ENCODE measurements at regions not wholly inside any gene's neighbourhood (a gene's known extent, or its start where the extent isn't known, plus 50 kb on each side); places are given as distances from the start of the nearest gene placed in this dataset.
"Not testable (repeated sequence)": the region's sequence is repeated elsewhere in the genome, so short reads cannot be mapped to it uniquely, and the experiment has no call there.

DNA sequence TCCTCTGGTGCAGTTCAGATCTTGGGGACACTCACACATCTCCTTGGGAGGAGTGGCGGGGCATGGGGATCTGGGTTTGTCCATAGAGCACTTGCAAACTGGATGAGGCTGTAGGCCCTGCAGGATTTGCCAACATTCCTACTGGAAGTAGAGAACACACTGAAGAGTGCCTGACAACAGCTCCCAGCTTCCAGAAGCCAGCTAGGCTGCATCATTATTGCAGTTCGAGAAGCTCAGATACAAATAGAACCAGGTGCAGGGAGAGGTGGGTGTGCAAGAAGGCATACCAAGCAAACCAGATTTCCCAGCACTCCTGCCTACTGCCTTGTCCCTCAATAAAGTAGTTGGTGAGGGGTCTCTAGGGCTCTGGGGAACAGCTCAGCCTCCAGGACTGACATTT, 52.5 kb downstream of the RHOB start:
- no peak for DNase-seq

- no peak for DNase-seq
Measured at GRCh38 chr2:20501974-20502373, 55.1 kb downstream of the RHOB start.

DNA sequence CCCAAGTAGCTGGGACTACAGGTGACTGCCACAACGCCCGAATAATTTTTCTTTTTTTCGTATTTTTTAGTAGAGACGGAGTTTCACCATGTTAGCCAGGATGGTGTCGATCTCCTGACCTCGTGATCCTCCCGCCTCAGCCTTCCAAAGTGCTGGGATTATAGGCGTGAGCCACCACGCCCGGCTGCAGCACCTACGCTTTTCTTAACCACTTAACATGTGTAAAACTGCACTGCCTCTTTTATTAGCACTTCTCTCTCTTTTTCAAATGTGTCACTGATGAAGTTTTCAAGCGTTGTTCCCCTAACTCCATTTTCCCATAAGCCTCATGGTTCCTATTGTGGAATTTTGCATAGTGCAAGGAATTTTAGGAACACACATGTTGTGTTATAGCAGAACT, 55.6 kb downstream of the RHOB start:
- not testable (repeated sequence) for DNase-seq

DNA sequence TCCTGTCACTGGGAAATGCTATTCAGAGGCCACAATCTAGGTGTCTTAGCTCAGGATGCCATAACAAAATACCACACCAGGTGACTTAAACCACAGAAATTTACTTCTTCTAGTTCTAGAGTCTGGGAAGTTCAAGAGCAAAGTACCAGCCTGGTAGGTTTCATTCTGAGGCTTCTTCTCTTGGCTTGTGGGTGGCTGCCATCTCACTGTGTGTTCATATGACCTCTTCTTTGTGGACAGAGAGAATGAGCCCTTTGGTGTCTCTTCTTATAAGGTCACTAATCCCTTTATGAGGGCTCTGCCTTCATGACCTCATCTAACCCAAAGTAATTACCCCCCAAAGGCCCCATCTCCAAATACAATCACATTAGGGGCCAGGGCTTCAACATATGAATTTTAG, 57.3 kb downstream of the RHOB start:
- no peak for DNase-seq

GRCh38 chr2:20506201-20506685, 59.4 kb downstream of the RHOB start:
- no peak for DNase-seq

GRCh38 chr2:20507166-20507692, 60.4 kb downstream of the RHOB start:
- DNase-seq: no peak

DNA sequence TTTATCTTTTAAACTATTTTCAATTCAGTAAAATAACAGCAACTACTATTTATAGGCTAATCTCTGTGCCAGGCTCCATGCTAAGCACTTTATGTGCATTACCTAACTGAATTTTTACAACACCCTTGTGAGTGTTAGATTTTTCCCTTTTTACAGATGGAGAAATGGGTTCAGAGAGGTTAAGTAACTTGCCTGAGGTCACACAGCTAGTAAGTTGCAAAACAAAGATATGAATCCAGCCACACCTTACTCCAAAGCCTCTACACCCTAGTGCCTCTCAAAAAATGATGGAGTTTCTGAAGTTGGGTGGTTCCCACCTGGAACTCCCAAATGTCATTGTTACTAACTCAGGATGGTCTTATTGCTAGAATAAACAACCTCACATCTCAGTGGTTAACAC, 60.8 kb downstream of the RHOB start:
- no peak for DNase-seq

- DNase-seq: no peak
Measured at GRCh38 chr2:20509301-20509769, 62.5 kb downstream of the RHOB start.

DNA sequence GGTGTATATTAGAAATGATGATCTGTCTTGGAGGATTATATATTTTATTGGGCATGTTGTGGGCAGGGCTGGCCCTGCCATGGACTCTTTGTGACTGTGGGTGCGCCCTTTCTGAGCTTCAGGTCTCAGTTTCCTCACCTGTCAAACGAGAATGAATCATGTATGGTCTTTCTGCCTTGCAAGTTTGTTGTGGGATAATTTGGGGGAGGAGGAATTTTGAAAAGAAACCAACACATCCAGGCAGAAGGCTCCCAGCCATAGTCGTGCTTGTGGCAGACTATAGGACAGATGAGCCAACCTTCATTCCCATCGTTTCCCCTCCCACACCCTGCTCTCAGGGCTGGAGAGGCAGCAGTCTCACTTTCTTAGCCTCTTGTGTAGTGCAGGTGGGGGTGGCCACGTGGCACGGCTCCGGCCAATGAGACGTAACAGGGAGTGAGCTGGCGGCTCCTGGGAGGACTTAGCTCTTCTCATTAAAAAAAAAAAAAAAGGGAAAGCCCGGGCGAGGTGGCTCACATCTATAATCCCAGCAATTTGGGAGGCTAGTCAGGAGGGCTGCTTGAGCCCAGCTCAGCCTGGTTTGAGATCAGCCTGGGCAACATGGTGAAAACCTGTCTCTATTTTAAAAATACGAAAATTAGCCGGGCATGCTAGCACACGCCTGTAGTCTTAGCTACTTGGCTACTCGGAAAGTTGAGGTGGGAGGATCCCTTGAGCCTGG, 63.1 kb downstream of the RHOB start:
- DNase-seq: no peak

GRCh38 chr2:20511130-20511529, 64.3 kb downstream of the RHOB start:
- DNase-seq: no peak

GRCh38 chr2:20512061-20512605, 65.3 kb downstream of the RHOB start:
- DNase-seq: no peak

DNA sequence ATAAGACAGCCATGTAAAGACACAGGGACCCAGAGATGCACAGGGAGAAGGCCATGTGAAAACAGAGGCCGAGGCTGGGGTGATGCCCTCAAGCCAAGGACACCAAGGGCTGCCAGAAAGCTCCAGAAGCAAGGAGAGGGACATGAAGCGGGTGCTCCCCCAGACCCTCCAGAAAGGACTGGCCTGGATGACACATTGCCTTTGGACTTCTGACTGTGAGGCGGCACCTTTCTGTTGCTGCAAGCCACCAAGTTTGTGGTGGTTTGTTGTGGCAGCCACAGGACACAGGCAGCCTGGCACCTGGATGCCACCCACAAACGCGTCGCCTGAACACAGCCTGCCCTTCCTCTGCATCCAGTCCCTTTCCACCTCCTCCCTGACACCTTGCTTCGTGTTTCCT, 67.1 kb downstream of the RHOB start:
- DNase-seq: no peak

GRCh38 chr2:20514596-20515269, 67.9 kb downstream of the RHOB start:
- no peak for DNase-seq

DNA sequence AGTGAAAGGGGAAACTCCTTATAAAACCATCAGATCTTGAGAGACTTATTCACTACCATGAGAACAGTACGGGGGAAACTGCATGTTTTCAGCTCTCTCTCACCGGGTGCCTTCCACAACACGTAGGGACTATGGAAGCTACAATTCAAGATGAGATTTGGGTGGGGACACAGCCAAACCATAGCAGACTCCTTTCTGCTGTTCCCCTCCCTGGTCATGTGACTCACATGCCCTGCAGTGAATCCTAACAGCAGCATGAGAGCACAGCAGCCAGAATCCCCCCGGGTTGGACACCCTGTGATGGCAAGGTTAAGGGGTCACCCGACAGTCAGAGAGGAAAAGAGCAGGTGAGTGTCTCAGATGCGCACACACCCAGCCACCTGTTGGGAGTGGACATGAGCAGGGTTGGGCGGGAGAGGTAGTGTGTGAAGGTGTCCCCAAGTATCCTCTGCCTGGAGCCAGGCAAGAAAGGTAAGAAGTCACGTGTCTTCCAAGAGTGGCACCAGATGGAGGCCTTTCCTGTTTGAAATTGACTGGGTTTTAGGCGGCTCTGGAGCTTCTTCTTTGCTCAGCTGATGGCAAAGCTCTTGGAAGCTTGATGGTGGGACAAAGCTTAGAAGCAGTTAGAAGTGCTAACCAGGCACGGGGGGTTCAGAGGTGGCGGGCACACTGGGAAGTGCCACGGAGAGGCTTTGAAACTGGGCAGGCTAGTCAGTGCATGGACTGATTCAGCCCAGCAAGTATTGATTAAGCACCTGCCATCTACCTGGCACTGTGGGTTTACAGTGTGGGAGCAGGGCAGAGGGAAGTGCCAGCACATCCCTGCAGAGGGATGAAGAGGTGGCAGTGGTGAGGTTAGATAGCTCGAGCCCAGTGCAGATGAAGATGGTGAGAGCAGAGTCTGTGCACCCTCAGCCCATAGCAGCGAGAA, 68.7 kb downstream of the RHOB start:
- DNase-seq: no peak

- peak; percentile 18 for DNase-seq
Measured at GRCh38 chr2:20516291-20516645, 69.4 kb downstream of the RHOB start.

DNA sequence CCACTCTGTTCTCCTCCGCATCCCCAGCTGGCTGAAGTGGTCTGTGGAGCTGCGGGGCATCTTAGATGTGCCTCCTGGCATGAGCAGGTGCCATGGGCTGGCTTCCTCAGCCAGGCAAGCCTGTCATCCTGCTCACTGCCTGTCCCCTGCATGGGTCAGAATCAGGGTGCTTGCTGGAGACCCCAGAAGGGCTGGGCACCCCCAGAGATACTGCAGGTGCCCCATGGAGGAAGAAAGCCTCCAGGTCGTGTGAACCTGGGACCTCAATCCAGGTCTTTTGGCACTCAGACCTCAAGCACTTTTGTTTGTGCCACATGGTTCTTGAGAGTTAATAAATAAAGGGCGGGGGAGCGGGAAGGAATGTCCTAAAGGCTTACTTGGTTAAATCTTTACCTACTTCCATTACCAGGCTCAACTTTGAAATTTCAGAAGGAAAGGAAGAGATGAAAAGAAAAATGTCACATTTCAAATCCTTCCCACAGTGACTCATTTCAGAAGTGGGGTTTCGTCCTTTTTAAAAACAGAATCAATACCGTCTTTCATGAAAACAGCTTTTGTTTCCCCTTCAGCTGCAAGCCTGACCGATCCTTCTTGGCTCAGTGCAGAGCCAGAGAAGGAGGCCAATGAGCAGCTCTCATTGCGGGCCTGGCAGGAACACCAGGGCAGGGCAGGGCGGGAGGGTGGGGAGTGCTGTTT, 69.9 kb downstream of the RHOB start:
- DNase-seq: peak; percentile 80

DNA sequence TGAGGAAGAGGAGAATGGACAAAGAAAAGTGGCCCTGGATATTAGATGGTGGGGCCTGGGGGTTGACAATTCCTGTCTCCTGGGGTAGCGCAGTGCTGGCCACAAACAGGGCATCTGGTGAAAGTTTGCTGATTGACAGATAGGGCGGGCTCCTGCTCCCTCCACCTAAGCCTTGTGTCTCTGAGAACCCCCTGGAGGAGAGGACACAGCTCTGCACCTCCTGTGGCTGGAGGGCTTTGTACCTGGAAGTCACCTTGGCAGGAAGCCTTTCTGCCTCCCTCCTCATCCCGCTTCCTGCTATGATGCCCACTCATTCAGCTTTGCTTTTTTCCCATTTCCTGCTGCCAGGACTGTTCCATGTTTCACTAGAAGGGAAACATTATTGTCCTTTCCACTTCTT, 72.4 kb downstream of the RHOB start:
- DNase-seq: no peak

GRCh38 chr2:20520128-20520527, 73.3 kb downstream of the RHOB start:
- DNase-seq: no peak

- no peak for DNase-seq
Measured at GRCh38 chr2:20521193-20521592, 74.3 kb downstream of the RHOB start.

DNA sequence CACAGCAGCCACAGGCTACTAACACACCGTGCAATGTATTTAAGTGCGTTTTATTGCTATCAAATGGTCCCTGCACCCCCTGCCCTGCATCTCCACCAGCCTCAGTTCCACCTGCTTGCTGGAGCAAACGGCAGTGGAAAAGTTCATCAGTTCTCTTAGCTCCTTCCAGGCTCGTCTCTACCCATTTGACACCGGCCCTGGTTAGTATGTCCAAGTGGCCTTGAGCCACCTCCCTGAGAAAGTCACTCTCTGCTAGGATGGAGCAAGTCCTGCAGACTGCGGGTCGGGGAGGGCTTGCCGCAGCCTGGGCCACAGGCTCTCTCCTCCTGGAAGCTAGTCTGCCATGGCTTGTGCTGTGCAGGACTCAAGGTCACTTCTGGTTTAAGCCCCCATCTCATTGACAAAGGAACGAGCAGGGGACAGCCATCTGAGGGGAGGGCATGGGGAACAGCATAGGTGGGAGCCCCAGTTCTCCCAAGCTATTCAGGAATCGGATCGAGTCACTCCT, 74.9 kb downstream of the RHOB start:
- DNase-seq: no peak

- DNase-seq: no peak
Measured at GRCh38 chr2:20523073-20523798, 76.4 kb downstream of the RHOB start.
